HepG2 (cell line): ENCODE measurements at regions not wholly inside any gene's neighbourhood (a gene's known extent, or its start where the extent isn't known, plus 50 kb on each side); places are given as distances from the start of the nearest gene placed in this dataset.

Source experiments
- ATAC-seq: fragments of 200-7000 bp; cut with Tn5 transposase; 3 replicates; pipeline ENCODE4 v1.9.1; 2020; ENCODE audit warnings: mild to moderate bottlenecking, moderate library complexity
- BruUV-seq: library from RNA; stranded (reverse); fragments of 400-500 nt; replicated peaks from 2 replicates; lab custom pipeline; 2021; lab: Mats Ljungman, UMichigan
- CTCF ChIA-PET: fragments of 300-600 bp; formaldehyde crosslinking; extraction: SDS; loops from one replicate; lab custom pipeline; 2021; ENCODE audit warnings: low total read pairs, inconsistent platforms, low intra/inter-chr PET ratio; lab: Yijun Ruan, JAX
- POLR2A ChIA-PET: fragments of 350-600 bp; sonication (Branson Sonifier 250); formaldehyde crosslinking; loops from one replicate; lab custom pipeline; 2020; ENCODE audit warnings: antibody characterized with exemption, inconsistent platforms; lab: Yijun Ruan, JAX
- DNase-seq: peaks from one replicate; pipeline ENCODE4 v3.0.0-alpha.2; 2015; ENCODE audit warnings: low spot score
- FAIRE-seq: peaks from 3 replicates; lab custom pipeline; 2011; peaks lifted over from hg19 to GRCh38; lab: Jason Lieb, UNC
- H2AFZ ChIP-seq: one replicate; pipeline ENCODE4 v1.6.1; 2011; ENCODE audit warnings: low read length, inconsistent platforms
- H3K27ac ChIP-seq: fragments of 300-600 bp; 3 replicates; pipeline ENCODE4 v1.8.0; 2011; ENCODE audit warnings: mixed run types, mild to moderate bottlenecking, mixed read lengths, low read length, inconsistent platforms; ENCODE audit not compliant: insufficient read depth; ENCODE audit errors: extremely low read length
- H3K27me3 ChIP-seq, 2 experiments: fragments of 200-600 bp in 1 of 2; 2 replicates in 1 of 2; 3 replicates in 1 of 2; pipeline versions ENCODE4 v1.6.0 to v1.8.0; 2011; ENCODE audit warnings: low read length in 2 of 2, mild to moderate bottlenecking in 2 of 2, moderate library complexity in 2 of 2, inconsistent platforms in 1 of 2; ENCODE audit not compliant: insufficient read depth in 2 of 2, control insufficient read depth in 1 of 2
- H3K36me3 ChIP-seq, 2 experiments: fragments of 200-600 bp in 1 of 2; replicated peaks in 1 of 2; 2 replicates in 1 of 2; 3 replicates in 1 of 2; pipeline versions ENCODE4 v1.5.1 to v1.8.0; 2011; ENCODE audit warnings: low read length in 2 of 2, inconsistent platforms in 1 of 2; ENCODE audit not compliant: insufficient read depth in 2 of 2, control insufficient read depth in 1 of 2
- H3K4me1 ChIP-seq: 2 replicates; pipeline ENCODE4 v1.5.1; 2012; ENCODE audit warnings: low read length, inconsistent platforms; ENCODE audit not compliant: insufficient read depth
- H3K4me2 ChIP-seq: 2 replicates; pipeline ENCODE4 v1.6.0; 2011; ENCODE audit warnings: low read depth, low read length, inconsistent platforms
- H3K4me3 ChIP-seq, 3 experiments: fragments of 200-600 bp in 1 of 3; sonication (generic), shearing (Covaris generic) in 1 of 3; replicated peaks in 1 of 3; 2 replicates each; pipeline ENCODE4 v1.5.1; 2011 to 2016; ENCODE audit warnings: low read length in 3 of 3, inconsistent platforms in 2 of 3, low read depth in 2 of 3, mild to moderate bottlenecking in 2 of 3, control low read depth in 1 of 3, mixed read lengths in 1 of 3; ENCODE audit not compliant: insufficient read depth in 1 of 3
- H3K79me2 ChIP-seq: one replicate; pipeline ENCODE4 v1.6.1; 2011; ENCODE audit warnings: low read length, inconsistent platforms; ENCODE audit not compliant: insufficient read depth
- H3K9ac ChIP-seq: 2 replicates; pipeline ENCODE4 v1.6.0; 2011; ENCODE audit warnings: mild to moderate bottlenecking, low read depth, low read length, inconsistent platforms; ENCODE audit not compliant: insufficient read depth
- H3K9me3 ChIP-seq: 2 replicates; pipeline ENCODE4 v1.5.1; 2012; ENCODE audit warnings: mild to moderate bottlenecking, low read length
- H4K20me1 ChIP-seq: 2 replicates; pipeline ENCODE4 v1.6.0; 2011; ENCODE audit warnings: inconsistent platforms, mild to moderate bottlenecking, low read length, moderate library complexity; ENCODE audit not compliant: insufficient read depth
- MEIS1 ChIP-seq: sonication (generic); formaldehyde crosslinking; IDR thresholded peaks from 2 replicates; pipeline ENCODE4 v1.9.0; 2021; ENCODE audit warnings: mild to moderate bottlenecking, missing genetic modification reagents, moderate library complexity, borderline replicate concordance
- NCOA2 ChIP-seq: sonication (generic); formaldehyde crosslinking; IDR thresholded peaks from 2 replicates; pipeline ENCODE4 v1.8.0; 2022; ENCODE audit warnings: inconsistent platforms
- NKX3-1 ChIP-seq: sonication (generic); formaldehyde crosslinking; IDR thresholded peaks from 2 replicates; pipeline ENCODE4 v1.5.0; 2020; ENCODE audit warnings: missing genetic modification reagents
- RFX3 ChIP-seq: IDR thresholded peaks from 2 replicates; pipeline ENCODE4 v1.6.1; 2016; ENCODE audit warnings: missing biosample characterization, missing genetic modification reagents
- TAF1 ChIP-seq: sonication (generic); formaldehyde crosslinking; IDR thresholded peaks from 2 replicates; pipeline ENCODE4 v1.4.0; 2020; ENCODE audit warnings: missing genetic modification reagents
- ZNF432 ChIP-seq: sonication (generic); formaldehyde crosslinking; IDR thresholded peaks from 2 replicates; pipeline ENCODE4 v1.5.0; 2020; ENCODE audit warnings: missing genetic modification reagents, mild to moderate bottlenecking, borderline replicate concordance
- ZNF496 ChIP-seq: sonication (generic); formaldehyde crosslinking; IDR thresholded peaks from 2 replicates; pipeline ENCODE4 v1.8.1; 2023; ENCODE audit warnings: mild to moderate bottlenecking, moderate library complexity, missing genetic modification reagents; ENCODE audit not compliant: insufficient replicate concordance
- ZNF605 ChIP-seq: sonication (generic); formaldehyde crosslinking; IDR thresholded peaks from 2 replicates; pipeline ENCODE4 v1.8.0; 2022; ENCODE audit warnings: mild to moderate bottlenecking, missing genetic modification reagents
- ZNF891 ChIP-seq: sonication (generic); formaldehyde crosslinking; IDR thresholded peaks from 2 replicates; pipeline ENCODE4 v1.5.0; 2020; ENCODE audit warnings: mild to moderate bottlenecking, missing genetic modification reagents
- WGBS: methylation state at CpG from one replicate; pipeline ENCODE4 v1.1.6; 2017; ENCODE audit warnings: low lambda C conversion rate; 5-methylcytosine and 5-hydroxymethylcytosine counted together
- in situ Hi-C: cut with HindIII; loops from 2 replicates; pipeline ENCODE4 v1.10.0; 2017; ENCODE audit warnings: low pct_unique_long_range_greater_than_20kb; ENCODE audit not compliant: extremely low pct_ligation_motif_present
- intact Hi-C: fragments of 100-400 bp; cut with micrococcal nuclease; formaldehyde crosslinking; loops from one replicate; pipeline ENCODE4 v1.10.0; 2022; ENCODE audit not compliant: unreplicated experiment
- TF ChIP-seq, protein P1 (sequence below): IDR thresholded peaks from 2 replicates; pipeline ENCODE4 v1.6.1; 2016; ENCODE audit warnings: mild to moderate bottlenecking, missing biosample characterization, missing genetic modification reagents
- TF ChIP-seq, protein P2 (sequence below): sonication (generic); formaldehyde crosslinking; IDR thresholded peaks from 2 replicates; pipeline ENCODE4 v1.8.0; 2022; ENCODE audit warnings: mild to moderate bottlenecking, missing genetic modification reagents, moderate library complexity

- H3K79me2 ChIP-seq, result no peaks in the 10 kb centered on the region
- no peak overlapping the region for H2AFZ ChIP-seq
- TF ChIP-seq TAF1 (no peak), NKX3-1 (CRISPR knock-in tag) (no peak), ZNF432 (CRISPR knock-in tag) (no peak), ZNF496 (CRISPR knock-in tag) (no peak), RFX3 (CRISPR knock-in tag) (no peak), NCOA2 (CRISPR knock-in tag) (no peak), ZNF605 (CRISPR knock-in tag) (no peak), ZNF891 (no peak)
- TF ChIP-seq, protein P1, sequence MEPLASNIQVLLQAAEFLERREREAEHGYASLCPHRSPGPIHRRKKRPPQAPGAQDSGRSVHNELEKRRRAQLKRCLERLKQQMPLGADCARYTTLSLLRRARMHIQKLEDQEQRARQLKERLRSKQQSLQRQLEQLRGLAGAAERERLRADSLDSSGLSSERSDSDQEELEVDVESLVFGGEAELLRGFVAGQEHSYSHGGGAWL (CRISPR knock-in tag), result no peak
- no peak overlapping the region for H3K4me3 ChIP-seq
- no peak overlapping the region for H3K27ac ChIP-seq
- ChIA-PET CTCF (no interaction called here), POLR2A (no interaction called here)
- DNase-seq (no peak), FAIRE-seq (no peak), ATAC-seq (no peak)
- intact Hi-C loops, result no loop called here
- no TSS peak for BruUV-seq
- H3K4me1 ChIP-seq, result peaks cover 8% of the 10 kb centered on the region
- no peak overlapping the region for H3K4me2 ChIP-seq
- no peaks in the 10 kb centered on the region for H4K20me1 ChIP-seq
- no peaks in the 10 kb centered on the region; a peak in 1 of 5 replicates for H3K27me3 ChIP-seq
- 1% methylated on average over 4 of the region's 4 CpGs for WGBS
- H3K36me3 ChIP-seq, result no peaks in the 10 kb centered on the region
- H3K9ac ChIP-seq, result no peak overlapping the region
- in situ Hi-C loops, result no loop called here
- no peaks in the 10 kb centered on the region for H3K9me3 ChIP-seq
Observed at GRCh38 chr2:16515696-16516095, 149.9 kb downstream of the CYRIA start.

DNA sequence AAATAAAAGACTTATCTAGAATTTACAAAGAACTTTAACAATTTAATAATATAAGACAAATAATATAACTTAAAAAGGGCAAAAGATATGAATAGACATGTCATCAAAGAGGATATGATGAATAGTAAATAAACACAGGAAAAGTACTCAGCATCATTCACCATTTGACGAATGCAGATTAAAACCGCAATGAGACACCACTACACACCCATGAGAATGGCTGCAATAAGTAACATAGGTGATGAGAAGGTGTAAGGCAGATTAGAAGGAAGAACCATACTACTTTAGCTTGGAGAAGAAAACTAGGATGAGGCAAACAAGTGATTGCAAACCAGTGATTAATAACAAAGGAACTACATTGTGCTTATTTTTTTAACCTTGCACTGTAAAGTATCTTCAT, 152.0 kb downstream of the CYRIA start:
- intact Hi-C loops, result no loop called here
- Histone ChIP-seq H3K27ac (no peak overlapping the region), H3K4me1 (peaks cover 12% of the 10 kb centered on the region), H3K79me2 (no peaks in the 10 kb centered on the region), H3K9ac (no peak overlapping the region), H3K9me3 (no peaks in the 10 kb centered on the region), H3K4me2 (no peak overlapping the region), H3K27me3 (peaks cover 0 to 9% of the 10 kb centered on the region in 2 experiments; a peak in 4 of 5 replicates), H2AFZ (no peak overlapping the region), H4K20me1 (no peaks in the 10 kb centered on the region), H3K36me3 (no peaks in the 10 kb centered on the region), H3K4me3 (no peak overlapping the region)
- 24% methylated on average over 2 of the region's 2 CpGs for WGBS
- POLR2A ChIA-PET, result no interaction called here
- FAIRE-seq (no peak), ATAC-seq (no peak), DNase-seq (no peak)
- CTCF ChIA-PET, result no interaction called here
- no peak for TF ChIP-seq MEIS1 (CRISPR knock-in tag)
- TF ChIP-seq, protein P2, sequence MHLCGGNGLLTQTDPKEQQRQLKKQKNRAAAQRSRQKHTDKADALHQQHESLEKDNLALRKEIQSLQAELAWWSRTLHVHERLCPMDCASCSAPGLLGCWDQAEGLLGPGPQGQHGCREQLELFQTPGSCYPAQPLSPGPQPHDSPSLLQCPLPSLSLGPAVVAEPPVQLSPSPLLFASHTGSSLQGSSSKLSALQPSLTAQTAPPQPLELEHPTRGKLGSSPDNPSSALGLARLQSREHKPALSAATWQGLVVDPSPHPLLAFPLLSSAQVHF (CRISPR knock-in tag), result no peak
- no TSS peak for BruUV-seq
- in situ Hi-C loops, result no loop called here
